DLD1 (cell line): ENCODE measurements at regions not wholly inside any gene's neighbourhood (a gene's known extent, or its start where the extent isn't known, plus 50 kb on each side); places are given as distances from the start of the nearest gene placed in this dataset.
"Not testable (repeated sequence)": the region's sequence is repeated elsewhere in the genome, so short reads cannot be mapped to it uniquely, and the experiment has no call there.

Source experiments
- in situ Hi-C: cut with HindIII; loops from 2 replicates; pipeline ENCODE4 v1.10.0; 2017; ENCODE audit warnings: low sequenced_read_pairs

- in situ Hi-C loops, result no loop called here
These were observed 85.1 kb downstream of the NIBAN1 start for GRCh38 chr1:184889166-184889565.

DNA sequence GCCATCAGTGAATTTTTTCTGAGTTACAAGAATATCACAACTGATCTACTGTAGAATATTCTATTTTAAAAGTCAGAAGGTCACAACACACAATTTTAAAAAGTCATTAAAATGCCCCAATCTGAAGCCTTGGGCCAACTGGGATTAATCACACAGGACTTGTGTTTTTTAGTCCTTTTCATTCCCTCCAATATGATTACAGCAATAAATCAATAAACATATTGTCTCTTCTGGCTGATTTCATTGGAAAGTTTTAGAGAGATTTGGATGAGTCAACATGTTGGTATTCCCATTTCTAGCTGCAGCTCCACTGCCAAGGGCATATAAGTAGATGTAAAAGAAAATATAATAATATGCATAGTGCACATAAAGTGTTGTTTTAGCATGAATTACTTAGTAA is 85.8 kb downstream of the NIBAN1 start:
- in situ Hi-C loops, result no loop called here

DNA sequence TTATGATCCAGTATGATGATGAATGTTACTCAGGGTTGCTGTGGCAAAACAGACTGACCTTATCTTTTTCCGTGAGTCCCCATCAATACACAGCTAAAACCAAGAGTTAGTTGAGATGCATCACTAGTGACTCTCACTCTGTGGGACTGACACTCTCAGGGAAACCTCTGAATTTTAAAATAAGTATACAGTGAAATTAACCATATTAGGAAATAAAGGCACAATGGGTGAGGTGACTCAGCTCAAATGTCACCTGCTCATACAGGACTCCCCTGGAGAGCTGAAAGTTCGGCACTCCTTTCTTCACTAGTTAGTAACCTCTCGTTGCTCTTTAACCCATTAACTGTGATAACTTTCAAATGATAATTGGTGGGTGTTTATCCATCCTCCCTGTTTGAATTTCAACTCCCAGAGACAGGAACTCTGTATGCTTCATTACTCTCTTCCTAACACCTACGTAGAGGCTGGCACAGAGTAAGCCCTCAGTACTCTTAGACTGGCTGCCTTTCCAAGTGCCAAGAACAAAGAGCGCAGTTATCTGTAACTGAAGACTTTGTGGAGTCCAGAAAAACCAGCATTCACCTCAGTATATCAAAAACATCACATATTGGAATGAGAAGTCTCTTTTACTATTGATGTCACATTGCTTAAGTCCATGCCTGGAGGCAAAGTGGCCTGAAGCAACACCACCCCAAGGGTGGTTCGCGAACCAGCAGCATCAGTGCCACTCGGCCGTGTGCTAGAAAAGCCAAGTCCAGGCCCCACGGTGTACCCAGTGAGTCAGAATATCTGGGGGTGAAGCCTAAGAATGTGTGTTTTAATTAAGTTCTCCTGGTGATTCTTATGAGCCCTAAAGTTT is 91.1 kb downstream of the NIBAN1 start:
- in situ Hi-C loops, result no loop called here

- in situ Hi-C loops, result no loop called here
These were observed 92.1 kb downstream of the NIBAN1 start for GRCh38 chr1:184881941-184882913.

- in situ Hi-C loops, result no loop called here
These were observed 94.3 kb downstream of the NIBAN1 start for GRCh38 chr1:184879876-184880557.

DNA sequence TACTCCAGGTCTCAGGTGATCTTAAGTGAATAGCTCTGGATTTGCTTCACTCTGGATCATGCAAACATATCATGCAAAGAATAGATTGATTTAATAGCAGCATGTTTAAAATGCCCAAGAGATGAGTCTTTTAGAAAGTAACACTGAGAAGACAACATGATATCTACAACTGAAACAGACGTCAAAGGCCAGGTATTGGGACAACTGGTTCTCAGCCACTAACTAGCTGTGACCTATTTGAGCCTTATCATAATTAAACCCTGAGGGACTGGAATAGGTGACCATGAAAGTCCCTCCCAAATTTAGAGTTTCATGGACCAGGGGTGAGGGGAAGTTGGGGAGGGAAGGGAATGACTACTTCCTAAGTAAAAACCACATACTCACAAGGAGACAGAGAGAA is 95.7 kb downstream of the NIBAN1 start:
- in situ Hi-C loops, result no loop called here

GRCh38 chr1:184878002-184878401 is 96.3 kb downstream of the NIBAN1 start:
- in situ Hi-C loops, result no loop called here

GRCh38 chr1:184876015-184876414 is 98.3 kb downstream of the NIBAN1 start:
- in situ Hi-C loops, result not testable (repeated sequence)

GRCh38 chr1:184875218-184875617 is 99.1 kb downstream of the NIBAN1 start:
- in situ Hi-C loops, result no loop called here

DNA sequence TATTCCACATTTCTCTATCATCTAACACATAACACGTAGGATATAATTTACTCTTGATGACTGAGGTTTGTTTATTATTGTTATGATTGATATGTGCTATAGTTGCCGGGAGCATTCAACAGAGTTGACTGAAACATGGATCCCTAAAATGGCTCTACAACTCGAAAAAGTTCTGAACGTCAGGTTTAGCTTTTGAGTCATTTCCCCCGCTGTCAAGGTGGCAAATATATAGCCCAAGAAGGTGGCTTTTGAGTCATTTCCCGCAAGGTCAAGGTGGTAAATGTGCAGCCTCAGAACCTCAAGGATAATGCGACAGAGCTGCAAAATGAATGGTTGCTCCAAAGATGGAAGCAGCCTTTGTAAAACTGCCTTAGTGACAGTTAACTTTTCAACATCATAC is 104.0 kb downstream of the NIBAN1 start:
- in situ Hi-C loops, result no loop called here

DNA sequence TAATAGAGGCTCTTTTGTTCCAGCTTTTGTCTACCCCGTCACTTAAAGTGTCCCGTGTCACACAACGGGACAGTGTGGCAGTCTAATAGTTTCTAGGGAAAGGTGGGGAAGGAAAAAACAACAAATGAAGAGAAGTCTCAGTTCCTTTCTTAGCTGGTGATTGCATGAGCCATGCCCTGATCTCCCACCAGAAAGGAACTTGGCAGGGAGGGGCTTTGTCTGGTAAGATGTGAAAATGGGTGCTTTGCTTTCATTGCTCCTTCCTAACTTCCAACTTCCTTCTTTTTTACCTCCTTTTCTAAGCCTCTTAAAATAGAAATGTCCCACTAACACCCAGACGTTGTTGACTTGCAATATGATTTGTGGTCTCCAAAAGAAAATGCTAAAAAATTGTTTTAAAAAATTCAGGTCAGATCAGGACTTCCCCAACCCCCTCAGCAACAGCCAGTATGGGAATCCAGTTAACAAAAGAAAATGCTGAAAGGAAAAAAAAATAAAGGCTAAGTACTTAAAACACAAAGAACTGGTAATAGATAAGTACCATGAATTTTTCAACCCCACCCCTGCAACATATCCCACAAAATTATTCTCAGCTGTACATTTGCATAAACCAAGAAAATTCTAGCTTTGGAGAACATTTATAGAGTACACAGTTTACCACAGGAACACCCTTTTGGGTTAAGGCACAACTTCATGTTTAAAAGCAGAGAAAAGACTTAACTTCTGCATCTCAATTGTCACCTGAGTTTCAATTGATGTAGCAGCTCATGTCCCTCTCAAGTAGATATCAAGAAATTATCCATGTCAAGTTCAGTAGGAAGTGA is 106.2 kb downstream of the NIBAN1 start:
- in situ Hi-C loops, result no loop called here

DNA sequence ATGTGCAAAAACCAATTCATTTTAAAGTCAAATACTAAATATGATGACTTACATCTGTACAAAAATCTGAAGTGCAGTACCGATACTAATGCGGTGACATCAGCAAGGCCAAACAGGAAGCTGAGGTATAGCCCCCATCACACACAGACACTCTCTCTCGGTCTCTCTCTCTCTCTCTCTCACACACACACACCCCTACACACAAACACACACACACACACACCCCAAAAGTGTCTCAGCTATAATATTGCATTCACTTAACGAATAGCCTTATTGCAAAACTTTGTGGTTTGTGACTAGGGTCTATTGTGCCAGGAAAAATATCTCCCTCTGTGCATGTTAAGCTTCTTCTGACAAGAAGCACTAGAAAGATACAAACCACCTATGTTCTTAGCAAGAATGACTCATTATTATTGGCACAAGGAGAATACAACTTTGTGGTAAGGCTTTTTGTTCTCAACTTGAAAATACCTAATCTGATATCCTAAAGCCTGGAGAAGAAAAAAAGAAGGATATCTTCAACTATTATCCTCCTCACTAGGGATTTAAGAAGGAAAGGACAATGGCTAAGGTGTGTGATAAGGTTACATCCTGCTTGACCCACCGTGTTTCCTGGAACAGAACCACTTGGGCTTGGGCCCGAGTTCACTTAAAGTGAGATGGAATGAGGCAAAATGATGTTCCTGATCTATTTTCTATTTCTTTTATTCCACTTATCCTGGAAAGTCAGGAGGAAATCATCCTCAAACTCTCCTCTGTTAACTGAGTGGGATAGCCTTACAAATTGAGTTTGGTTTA is 107.1 kb downstream of the NIBAN1 start:
- in situ Hi-C loops, result no loop called here

GRCh38 chr1:184866586-184866985 is 107.7 kb downstream of the NIBAN1 start:
- in situ Hi-C loops, result no loop called here

DNA sequence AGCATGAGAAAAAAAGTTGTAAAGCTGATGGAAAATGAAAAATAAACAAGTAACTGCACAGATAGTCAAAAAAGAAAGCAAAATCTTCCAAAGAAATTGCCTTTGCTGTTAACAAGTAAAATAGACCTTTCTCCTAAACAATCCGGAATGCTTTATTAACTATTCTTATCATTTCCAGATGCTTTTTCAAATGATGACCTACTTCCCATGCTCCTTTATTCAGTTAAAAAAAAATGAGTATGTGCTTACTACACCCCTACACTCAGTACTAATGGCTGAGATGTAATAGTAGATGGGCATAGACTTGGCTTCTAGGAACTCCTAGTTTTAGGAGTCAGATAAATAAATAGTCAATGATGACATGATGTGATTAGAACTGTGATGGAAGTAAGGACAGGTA is 108.5 kb downstream of the NIBAN1 start:
- in situ Hi-C loops, result no loop called here

DNA sequence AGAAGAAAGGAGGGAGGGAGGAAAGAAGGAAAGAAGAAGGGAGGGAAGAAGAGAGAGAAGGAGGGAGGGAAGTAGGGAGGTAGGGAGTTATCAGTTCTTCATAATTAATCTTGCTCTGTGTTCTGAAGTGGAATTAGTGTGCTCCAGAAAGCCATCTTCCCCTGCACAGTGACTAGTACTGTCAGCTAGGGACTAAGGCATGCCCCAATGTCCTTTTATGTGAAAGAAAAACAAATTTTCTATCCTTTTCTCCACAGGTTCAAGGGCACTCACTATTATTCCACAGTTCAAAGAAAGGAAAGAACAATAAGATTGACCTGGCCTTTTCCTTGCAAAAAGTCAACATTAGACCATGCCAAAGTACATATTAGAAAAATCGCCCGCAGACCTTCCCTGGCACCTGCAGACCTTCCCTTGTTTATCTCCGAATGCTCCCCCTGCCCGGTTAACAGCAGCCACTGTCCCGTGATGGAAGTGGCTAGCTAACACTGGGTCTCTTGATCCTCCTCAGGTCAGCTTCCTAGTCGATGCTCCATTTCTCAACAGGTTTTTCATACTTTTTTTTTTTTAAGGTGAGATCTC is 107.2 kb upstream of the EDEM3 start:
- in situ Hi-C loops, result no loop called here

DNA sequence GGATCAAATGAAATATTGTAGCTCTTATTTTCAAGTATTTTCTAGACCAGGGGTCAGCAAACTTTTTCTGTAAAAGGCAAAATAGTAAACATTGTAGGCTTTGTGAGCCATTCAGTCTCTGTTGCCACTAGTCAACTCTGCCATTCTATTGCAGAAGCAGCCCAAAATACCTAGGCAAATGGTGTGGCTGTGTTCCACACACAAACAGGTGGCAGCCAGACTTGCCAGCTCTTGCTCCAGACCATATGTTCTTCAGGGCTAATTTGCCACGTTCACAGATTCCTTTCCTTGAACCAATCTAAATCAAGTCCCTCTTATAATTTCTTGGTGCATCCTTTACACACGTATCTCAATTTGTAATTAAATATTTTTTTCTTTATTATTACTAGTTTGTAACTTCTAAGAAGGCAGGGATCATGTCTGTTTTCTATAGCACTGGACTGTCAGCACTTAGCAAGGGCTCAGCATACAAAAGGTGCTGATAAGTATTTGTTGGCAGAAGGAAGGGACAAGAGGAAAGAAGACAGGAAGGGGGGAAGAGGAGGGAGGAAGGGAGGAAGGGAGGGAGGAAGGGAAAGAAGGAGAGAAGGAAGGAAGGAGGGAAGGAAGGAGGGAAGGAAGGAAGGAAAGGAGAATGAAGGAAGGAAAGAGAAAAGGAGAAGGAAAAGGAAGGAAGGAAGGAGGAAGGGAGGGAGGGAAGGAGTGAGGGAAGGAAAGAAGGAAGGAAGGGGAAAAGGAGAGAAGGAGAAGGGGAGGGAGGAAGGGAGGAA is 106.5 kb upstream of the EDEM3 start:
- in situ Hi-C loops, result no loop called here

DNA sequence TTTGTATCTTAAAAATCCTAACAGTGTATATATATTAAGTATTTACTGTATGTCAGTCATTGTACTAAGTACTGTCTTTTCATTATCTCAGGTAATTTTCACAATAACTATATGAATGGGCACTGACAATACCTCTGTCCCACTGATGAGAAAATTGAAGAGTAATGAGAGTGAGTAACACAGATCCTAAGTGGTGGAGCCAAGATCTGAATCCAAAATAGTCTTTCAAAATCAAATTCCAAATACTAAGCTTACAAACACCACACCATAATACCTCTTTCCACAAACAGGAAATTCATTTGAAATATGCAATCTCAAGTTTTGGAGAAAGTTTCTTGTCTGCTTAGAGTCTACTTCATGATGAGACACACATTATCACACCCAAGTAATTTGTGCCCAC is 105.9 kb upstream of the EDEM3 start:
- in situ Hi-C loops, result no loop called here

DNA sequence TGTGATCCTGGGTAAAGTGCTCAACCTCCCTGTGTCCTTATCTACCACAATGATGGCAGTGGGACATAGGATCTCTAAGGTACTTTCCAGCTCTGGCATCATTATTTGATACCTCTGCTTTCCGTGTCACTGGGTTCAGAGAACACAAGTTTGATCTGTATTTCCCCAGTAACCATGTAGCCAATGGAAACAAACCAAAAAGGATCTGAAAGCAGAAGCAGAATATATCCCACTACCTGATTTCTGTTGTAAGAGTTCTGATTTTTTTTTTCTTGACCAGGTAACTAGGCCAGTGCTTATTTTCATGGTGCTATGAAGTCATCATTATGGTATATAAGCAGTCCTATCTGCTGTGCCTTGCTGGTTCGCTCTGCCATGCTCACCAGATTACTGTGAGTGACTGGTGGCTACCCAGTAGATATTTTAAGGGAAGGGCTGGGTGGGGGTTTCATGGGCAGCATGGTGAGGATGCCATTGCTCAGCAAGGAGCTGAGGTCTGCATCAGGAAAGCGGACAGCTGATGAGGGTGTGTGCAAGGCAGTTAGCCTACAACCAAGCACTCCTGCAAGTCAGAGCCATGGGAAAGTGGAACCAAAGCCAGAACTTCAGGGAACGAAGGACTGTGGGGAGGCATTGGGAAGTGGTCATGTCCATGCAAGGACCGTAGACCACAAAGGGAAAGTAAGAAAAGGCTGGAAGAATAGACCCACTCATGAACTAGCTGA is 104.9 kb upstream of the EDEM3 start:
- in situ Hi-C loops, result no loop called here
